GM23338 (cell line): ENCODE measurements at regions not wholly inside any gene's neighbourhood (a gene's known extent, or its start where the extent isn't known, plus 50 kb on each side); places are given as distances from the start of the nearest gene placed in this dataset.

Source experiments
- ATAC-seq: fragments of 200-7000 bp; cut with Tn5 transposase; 3 replicates; pipeline ENCODE4 v1.9.1; 2020
- DNase-seq: peaks from one replicate; pipeline ENCODE4 v3.0.0-alpha.2; 2015; ENCODE audit warnings: low spot score
- H2AFZ ChIP-seq: fragments of 200-600 bp; sonication (generic); 2 replicates; pipeline ENCODE4 v1.8.0; 2016; ENCODE audit warnings: antibody characterized with exemption, mild to moderate bottlenecking, moderate library complexity
- H3F3A ChIP-seq: fragments of 200-600 bp; sonication (generic); replicated peaks from 2 replicates; pipeline ENCODE4 v1.8.0; 2017; ENCODE audit warnings: antibody characterized with exemption, mixed run types, low read depth
- H3K27ac ChIP-seq: fragments of 200-600 bp; sonication (generic); 2 replicates; pipeline ENCODE4 v1.6.1; 2016; ENCODE audit warnings: low read depth
- H3K27me3 ChIP-seq: fragments of 200-600 bp; sonication (generic); 2 replicates; pipeline ENCODE4 v1.8.0; 2016; ENCODE audit warnings: mild to moderate bottlenecking, mixed run types, moderate library complexity; ENCODE audit not compliant: insufficient read depth
- H3K36me3 ChIP-seq: fragments of 200-600 bp; sonication (generic); 2 replicates; pipeline ENCODE4 v1.8.0; 2016; ENCODE audit warnings: mild to moderate bottlenecking; ENCODE audit not compliant: insufficient read depth
- H3K4me1 ChIP-seq: fragments of 200-600 bp; sonication (generic); 2 replicates; pipeline ENCODE4 v1.8.0; 2016; ENCODE audit warnings: mild to moderate bottlenecking, moderate library complexity; ENCODE audit not compliant: insufficient read depth
- H3K4me2 ChIP-seq: fragments of 200-600 bp; sonication (generic); 2 replicates; pipeline ENCODE4 v1.7.1; 2017; ENCODE audit warnings: mixed run types
- H3K4me3 ChIP-seq: fragments of 200-600 bp; sonication (generic); 2 replicates; pipeline ENCODE4 v1.6.1; 2016; ENCODE audit warnings: mixed run types
- H3K79me2 ChIP-seq: fragments of 200-600 bp; sonication (generic); replicated peaks from 2 replicates; pipeline ENCODE4 v1.8.0; 2017; ENCODE audit warnings: mild to moderate bottlenecking; ENCODE audit not compliant: insufficient read depth
- H3K9me2 ChIP-seq: fragments of 200-600 bp; sonication (generic); 2 replicates; pipeline ENCODE4 v1.8.0; 2017; ENCODE audit not compliant: insufficient read depth
- H4K20me1 ChIP-seq: fragments of 200-600 bp; sonication (generic); replicated peaks from 2 replicates; pipeline ENCODE4 v1.8.0; 2017; ENCODE audit warnings: mild to moderate bottlenecking; ENCODE audit not compliant: insufficient read depth
- H3K27ac Mint-ChIP-seq: 2 replicates; pipeline ENCODE4 v1.8.0; 2020; ENCODE audit warnings: inconsistent platforms, mild to moderate bottlenecking, moderate library complexity, mixed read lengths
- H3K27me3 Mint-ChIP-seq: 3 replicates; pipeline ENCODE4 v1.8.0; 2022; ENCODE audit warnings: low read depth, mild to moderate bottlenecking, moderate library complexity, mixed read lengths, inconsistent platforms; ENCODE audit not compliant: insufficient read depth, poor library complexity
- H3K36me3 Mint-ChIP-seq: 3 replicates; pipeline ENCODE4 v1.8.0; 2021; ENCODE audit warnings: low read depth, mild to moderate bottlenecking, inconsistent platforms, moderate library complexity, mixed read lengths
- H3K4me1 Mint-ChIP-seq: 3 replicates; pipeline ENCODE4 v1.8.0; 2020; ENCODE audit warnings: mild to moderate bottlenecking, inconsistent platforms, mixed read lengths
- H3K4me3 Mint-ChIP-seq: 3 replicates; pipeline ENCODE4 v1.8.0; 2021; ENCODE audit warnings: moderate library complexity, mild to moderate bottlenecking, inconsistent platforms, mixed read lengths
- H3K9me3 Mint-ChIP-seq: 3 replicates; pipeline ENCODE4 v1.8.0; 2020; ENCODE audit warnings: moderate library complexity, mild to moderate bottlenecking, inconsistent platforms, mixed read lengths
- CREB1 ChIP-seq: fragments of 250-450 bp; sonication (Bioruptor Pico); IDR thresholded peaks from 2 replicates; pipeline ENCODE4 v1.5.0; 2020; ENCODE audit warnings: low read depth, mild to moderate bottlenecking, moderate library complexity
- CTCF ChIP-seq, 2 experiments: fragments of 200-600 bp in 1 of 2; sonication (generic) in 1 of 2; conservative IDR thresholded peaks; 2 replicates each; pipeline versions ENCODE4 v1.5.1 to v1.6.1; 2016 to 2017; ENCODE audit warnings: antibody characterized with exemption in 2 of 2, low read depth in 2 of 2, mild to moderate bottlenecking in 2 of 2, moderate library complexity in 1 of 2
- ETS1 ChIP-seq: IDR thresholded peaks from 2 replicates; pipeline ENCODE4 v1.6.1; 2016; ENCODE audit warnings: antibody characterized with exemption
- EZH2 ChIP-seq: fragments of 200-600 bp; sonication (generic); IDR thresholded peaks from one replicate; pipeline ENCODE4 v1.8.0; 2017; ENCODE audit warnings: antibody characterized with exemption, mild to moderate bottlenecking, low read depth; ENCODE audit not compliant: unreplicated experiment
- EZH2phosphoT487 ChIP-seq: fragments of 200-600 bp; sonication (generic); IDR thresholded peaks from one replicate; pipeline ENCODE4 v1.8.1; 2018; ENCODE audit warnings: antibody characterized with exemption; ENCODE audit not compliant: unreplicated experiment
- NANOG ChIP-seq: IDR thresholded peaks from 2 replicates; pipeline ENCODE4 v1.6.1; 2016; ENCODE audit warnings: antibody characterized with exemption, borderline replicate concordance
- POLR2AphosphoS5 ChIP-seq: IDR thresholded peaks from 2 replicates; pipeline ENCODE4 v1.6.1; 2016; ENCODE audit warnings: antibody characterized with exemption, low read depth
- REST ChIP-seq: IDR thresholded peaks from one replicate; pipeline ENCODE4 v1.6.1; 2018; ENCODE audit warnings: antibody characterized with exemption; ENCODE audit not compliant: unreplicated experiment
- STAT1 ChIP-seq: IDR thresholded peaks from one replicate; pipeline ENCODE4 v1.6.1; 2016; ENCODE audit warnings: antibody characterized with exemption; ENCODE audit not compliant: unreplicated experiment
- ZNF114 ChIP-seq: fragments of 250-450 bp; sonication (Bioruptor Pico); IDR thresholded peaks from 2 replicates; pipeline ENCODE4 v1.5.0; 2020; ENCODE audit warnings: mild to moderate bottlenecking, moderate library complexity
- ZNF331 ChIP-seq: fragments of 250-450 bp; sonication (Bioruptor Pico); IDR thresholded peaks from 2 replicates; pipeline ENCODE4 v1.5.0; 2020; ENCODE audit warnings: low read depth, mild to moderate bottlenecking, moderate library complexity
- ZNF462 ChIP-seq: fragments of 250-450 bp; sonication (Bioruptor Pico); IDR thresholded peaks from 2 replicates; pipeline ENCODE4 v1.5.0; 2020; ENCODE audit warnings: mild to moderate bottlenecking, moderate library complexity

GRCh38 chr15:46131876-46132275 lies 497.0 kb downstream of the SQOR start (continued):
- no peak for TF ChIP-seq ETS1
- no peak for TF ChIP-seq POLR2AphosphoS5

GRCh38 chr15:46137443-46137842 lies 502.6 kb downstream of the SQOR start:
- Histone ChIP-seq H2AFZ (no peak overlapping the region), H3K79me2 (no peaks in the 10 kb centered on the region), H3K27me3 (no peaks in the 10 kb centered on the region), H4K20me1 (no peaks in the 10 kb centered on the region), H3F3A (no peaks in the 10 kb centered on the region), H3K9me2 (peaks cover 7% of the 10 kb centered on the region; the same call in 1 of the 2 replicates), H3K4me2 (no peak overlapping the region), H3K4me3 (no peak overlapping the region), H3K27ac (no peak overlapping the region), H3K36me3 (no peaks in the 10 kb centered on the region), H3K4me1 (no peaks in the 10 kb centered on the region)
- no peak overlapping the region for H3K27ac Mint-ChIP-seq
- H3K4me1 Mint-ChIP-seq = no peaks in the 10 kb centered on the region
- peaks cover 74% of the 10 kb centered on the region for H3K9me3 Mint-ChIP-seq
- no peak overlapping the region for H3K4me3 Mint-ChIP-seq
- ATAC-seq = no peak
- no peak for DNase-seq
- H3K36me3 Mint-ChIP-seq = peaks cover 13% of the 10 kb centered on the region; the same call in 2 of the 3 replicates
- no peaks in the 10 kb centered on the region for H3K27me3 Mint-ChIP-seq
- TF ChIP-seq CTCF (conservative IDR thresholded peaks at IDR 0.05; ENCODE audit: low read depth in 2 of 2) = no peak
- TF ChIP-seq EZH2 = no peak
- no peak for TF ChIP-seq ZNF331 (CRISPR knock-in tag)
- no peak for TF ChIP-seq ZNF114 (CRISPR knock-in tag)
- TF ChIP-seq CREB1 (CRISPR knock-in tag) = no peak
- TF ChIP-seq POLR2AphosphoS5 = no peak
- TF ChIP-seq ZNF462 (CRISPR knock-in tag) = no peak
- no peak for TF ChIP-seq EZH2phosphoT487
- no peak for TF ChIP-seq NANOG
- no peak for TF ChIP-seq REST
- TF ChIP-seq ETS1 = no peak
- no peak for TF ChIP-seq STAT1
